Loucy (cell line): ENCODE measurements at regions not wholly inside any gene's neighbourhood (a gene's known extent, or its start where the extent isn't known, plus 50 kb on each side); places are given as distances from the start of the nearest gene placed in this dataset.

Experiments used
- H2AFZ ChIP-seq: fragments of 200-600 bp; sonication (generic); 2 replicates; pipeline ENCODE4 v1.6.0; 2016; ENCODE audit warnings: antibody characterized with exemption, mild to moderate bottlenecking, low read length, moderate library complexity
- H3F3A ChIP-seq: fragments of 200-600 bp; 2 replicates; pipeline ENCODE4 v1.6.0; 2016; ENCODE audit warnings: antibody characterized with exemption, low read depth, mild to moderate bottlenecking
- H3K27me3 ChIP-seq: fragments of 200-600 bp; sonication (generic); 2 replicates; pipeline ENCODE4 v1.6.1; 2014; ENCODE audit warnings: low read length, mild to moderate bottlenecking; ENCODE audit not compliant: insufficient read depth, poor library complexity, severe bottlenecking
- H3K36me3 ChIP-seq: fragments of 200-600 bp; sonication (generic); 2 replicates; pipeline ENCODE4 v1.6.1; 2016; ENCODE audit warnings: low read length; ENCODE audit not compliant: insufficient read depth
- H3K4me1 ChIP-seq: fragments of 200-600 bp; sonication (generic); 2 replicates; pipeline ENCODE4 v1.5.1; 2014; ENCODE audit warnings: low read length, mild to moderate bottlenecking; ENCODE audit not compliant: insufficient read depth, poor library complexity, severe bottlenecking
- H3K4me2 ChIP-seq: fragments of 200-600 bp; sonication (generic); 2 replicates; pipeline ENCODE4 v1.6.0; 2014; ENCODE audit warnings: antibody characterized with exemption, low read length, low read depth, mild to moderate bottlenecking; ENCODE audit not compliant: poor library complexity, severe bottlenecking
- H3K4me3 ChIP-seq: fragments of 200-600 bp; sonication (generic); 2 replicates; pipeline ENCODE4 v1.5.1; 2014; ENCODE audit warnings: low read length, mild to moderate bottlenecking, mixed read lengths; ENCODE audit not compliant: poor library complexity, severe bottlenecking
- H3K79me2 ChIP-seq: fragments of 200-600 bp; sonication (generic); 2 replicates; pipeline ENCODE4 v1.6.1; 2014; ENCODE audit warnings: low read length; ENCODE audit not compliant: insufficient read depth
- H3K9ac ChIP-seq: fragments of 200-600 bp; sonication (generic); 2 replicates; pipeline ENCODE4 v1.6.0; 2014; ENCODE audit warnings: mild to moderate bottlenecking, low read depth, low read length, moderate library complexity; ENCODE audit not compliant: poor library complexity, severe bottlenecking
- H3K9me2 ChIP-seq: fragments of 200-600 bp; sonication (generic); replicated peaks from 2 replicates; pipeline ENCODE4 v1.6.1; 2016; ENCODE audit warnings: low read depth, low read length, mixed read lengths
- H3K9me3 ChIP-seq: fragments of 200-600 bp; sonication (generic); 2 replicates; pipeline ENCODE4 v1.6.1; 2014; ENCODE audit warnings: mild to moderate bottlenecking, antibody characterized with exemption, low read length, low read depth; ENCODE audit not compliant: insufficient read depth
- H4K20me1 ChIP-seq: fragments of 200-600 bp; sonication (generic); 2 replicates; pipeline ENCODE4 v1.6.0; 2014; ENCODE audit warnings: antibody characterized with exemption, low read length, mild to moderate bottlenecking; ENCODE audit not compliant: insufficient read depth, poor library complexity, severe bottlenecking
- EZH2phosphoT487 ChIP-seq: fragments of 200-600 bp; IDR thresholded peaks from 2 replicates; pipeline ENCODE4 v1.6.1; 2018; ENCODE audit warnings: antibody characterized with exemption, mild to moderate bottlenecking, moderate library complexity, borderline replicate concordance
- TF ChIP-seq, protein P1 (sequence below): fragments of 200-600 bp; sonication (generic); conservative IDR thresholded peaks from 2 replicates; pipeline ENCODE4 v1.5.1; 2014; ENCODE audit warnings: mild to moderate bottlenecking, antibody characterized with exemption, low read length

GRCh38 chrX:98448524-98448923 is 1564.8 kb downstream of the RPA4 start:
- H3K9me2 ChIP-seq = no peaks in the 10 kb centered on the region
- no peak overlapping the region for H2AFZ ChIP-seq
- H3K27me3 ChIP-seq = no peaks in the 10 kb centered on the region
- H3K4me3 ChIP-seq = no peak overlapping the region
- H3K4me2 ChIP-seq = no peak overlapping the region
- no peak overlapping the region for H3K9ac ChIP-seq
- TF ChIP-seq EZH2phosphoT487 = no peak
- TF ChIP-seq, protein P1, sequence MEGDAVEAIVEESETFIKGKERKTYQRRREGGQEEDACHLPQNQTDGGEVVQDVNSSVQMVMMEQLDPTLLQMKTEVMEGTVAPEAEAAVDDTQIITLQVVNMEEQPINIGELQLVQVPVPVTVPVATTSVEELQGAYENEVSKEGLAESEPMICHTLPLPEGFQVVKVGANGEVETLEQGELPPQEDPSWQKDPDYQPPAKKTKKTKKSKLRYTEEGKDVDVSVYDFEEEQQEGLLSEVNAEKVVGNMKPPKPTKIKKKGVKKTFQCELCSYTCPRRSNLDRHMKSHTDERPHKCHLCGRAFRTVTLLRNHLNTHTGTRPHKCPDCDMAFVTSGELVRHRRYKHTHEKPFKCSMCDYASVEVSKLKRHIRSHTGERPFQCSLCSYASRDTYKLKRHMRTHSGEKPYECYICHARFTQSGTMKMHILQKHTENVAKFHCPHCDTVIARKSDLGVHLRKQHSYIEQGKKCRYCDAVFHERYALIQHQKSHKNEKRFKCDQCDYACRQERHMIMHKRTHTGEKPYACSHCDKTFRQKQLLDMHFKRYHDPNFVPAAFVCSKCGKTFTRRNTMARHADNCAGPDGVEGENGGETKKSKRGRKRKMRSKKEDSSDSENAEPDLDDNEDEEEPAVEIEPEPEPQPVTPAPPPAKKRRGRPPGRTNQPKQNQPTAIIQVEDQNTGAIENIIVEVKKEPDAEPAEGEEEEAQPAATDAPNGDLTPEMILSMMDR = no peak
- no peaks in the 10 kb centered on the region for H3K79me2 ChIP-seq
- H3K4me1 ChIP-seq = no peaks in the 10 kb centered on the region
- H4K20me1 ChIP-seq = no peaks in the 10 kb centered on the region
- H3F3A ChIP-seq = no peaks in the 10 kb centered on the region
- H3K9me3 ChIP-seq = no peaks in the 10 kb centered on the region
- no peaks in the 10 kb centered on the region for H3K36me3 ChIP-seq

GRCh38 chrX:98452456-98452855 is 1568.7 kb downstream of the RPA4 start:
- Histone ChIP-seq H3F3A (no peaks in the 10 kb centered on the region), H3K36me3 (no peaks in the 10 kb centered on the region), H4K20me1 (no peaks in the 10 kb centered on the region), H3K4me3 (no peak overlapping the region), H3K79me2 (no peaks in the 10 kb centered on the region), H3K9ac (no peak overlapping the region), H3K4me2 (no peak overlapping the region), H3K4me1 (no peaks in the 10 kb centered on the region), H2AFZ (no peak overlapping the region), H3K27me3 (no peaks in the 10 kb centered on the region), H3K9me2 (no peaks in the 10 kb centered on the region), H3K9me3 (no peaks in the 10 kb centered on the region)
- TF ChIP-seq, protein P1 = no peak

DNA sequence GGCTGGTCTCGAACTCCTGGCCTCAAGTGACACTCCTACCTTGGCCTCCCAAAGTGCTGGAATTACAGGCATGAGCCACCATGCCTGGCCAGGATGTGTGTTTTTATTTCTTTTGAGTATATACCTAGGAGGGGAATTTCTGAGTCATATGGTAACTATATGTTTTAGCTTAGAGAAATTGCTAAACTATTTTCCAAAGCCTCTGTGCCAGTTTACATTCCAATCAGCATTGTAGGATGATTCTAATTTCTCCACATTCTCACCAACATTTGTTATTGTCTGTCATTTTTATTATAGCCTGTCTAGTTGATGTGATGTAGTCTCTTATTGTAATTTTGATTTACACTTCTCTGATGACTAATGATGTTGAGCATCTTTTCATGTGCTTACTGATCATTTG is 1576.0 kb downstream of the RPA4 start:
- Histone ChIP-seq H3K4me3 (no peak overlapping the region), H3K79me2 (no peaks in the 10 kb centered on the region), H3K27me3 (no peaks in the 10 kb centered on the region), H3K4me1 (no peaks in the 10 kb centered on the region), H3K36me3 (no peaks in the 10 kb centered on the region), H4K20me1 (no peaks in the 10 kb centered on the region), H3K4me2 (no peak overlapping the region), H3K9me3 (no peaks in the 10 kb centered on the region), H3K9ac (no peak overlapping the region), H3F3A (no peaks in the 10 kb centered on the region), H2AFZ (no peak overlapping the region), H3K9me2 (no peaks in the 10 kb centered on the region)
- no peak for TF ChIP-seq EZH2phosphoT487
- TF ChIP-seq, protein P1 = no peak
